HCT116 (cell line): ENCODE measurements at regions not wholly inside any gene's neighbourhood (a gene's known extent, or its start where the extent isn't known, plus 50 kb on each side); places are given as distances from the start of the nearest gene placed in this dataset.

Experiments
- ATAC-seq: fragments of 200-7000 bp; cut with Tn5 transposase; 2 replicates; pipeline ENCODE4 v1.9.1; 2020; ENCODE audit warnings: mild to moderate bottlenecking, moderate library complexity
- BruUV-seq: library from RNA; stranded (reverse); fragments of 400-500 nt; replicated peaks from 2 replicates; lab custom pipeline; 2021; lab: Mats Ljungman, UMichigan
- CTCF ChIA-PET: fragments of 300-600 bp; sonication (Branson Sonifier 250); formaldehyde crosslinking; loops from one replicate; lab custom pipeline; 2021; ENCODE audit warnings: antibody characterized with exemption; lab: Charles Lee
- POLR2A ChIA-PET: fragments of 300-600, 350-600 bp; sonication (Branson Sonifier 250); formaldehyde crosslinking; loops from one replicate; lab custom pipeline; 2021; ENCODE audit warnings: antibody characterized with exemption; lab: Charles Lee
- RAD21 ChIA-PET, 2 experiments: fragments of 300-600 bp; sonication (Branson Sonifier 250); formaldehyde crosslinking; loops; one replicate each; lab custom pipeline; 2023; ENCODE audit warnings: low total read pairs in 2 of 2; ENCODE audit not compliant: uncharacterized antibody in 2 of 2, unreplicated experiment in 2 of 2, low non-redundant PET in 1 of 2; lab: Charles Lee
- DNase-seq: peaks from one replicate; pipeline ENCODE4 v3.0.0-alpha.2; 2010; ENCODE audit warnings: low read depth, low spot score
- H2AFZ ChIP-seq: fragments of 200-600 bp; shearing (Covaris generic), sonication (generic); 2 replicates; pipeline ENCODE4 v1.6.1; 2017; ENCODE audit warnings: low read depth, mixed run types, mixed read lengths, antibody characterized with exemption, low read length; ENCODE audit not compliant: poor library complexity, severe bottlenecking
- H3K27ac ChIP-seq: 2 replicates; pipeline ENCODE4 v1.5.1; 2012; ENCODE audit warnings: low read depth, low read length
- H3K27me3 ChIP-seq: fragments of 200-600 bp; sonication (generic); 2 replicates; pipeline ENCODE4 v1.6.1; 2016; ENCODE audit warnings: mixed run types, low read length, mixed read lengths; ENCODE audit not compliant: insufficient read depth
- H3K36me3 ChIP-seq, 2 experiments: fragments of 200-500 bp in 1 of 2; fragments of 200-600 bp in 1 of 2; sonication (Bioruptor generic) in 1 of 2; sonication (generic) in 1 of 2; 2 replicates each; pipeline versions ENCODE4 v1.5.1 to v1.6.1; 2014 to 2016; ENCODE audit warnings: low read length in 2 of 2, inconsistent platforms in 1 of 2, mixed read lengths in 1 of 2, mixed run types in 1 of 2; ENCODE audit not compliant: insufficient read depth in 2 of 2, control insufficient read depth in 1 of 2
- H3K4me1 ChIP-seq, 2 experiments: fragments of 200-600 bp in 1 of 2; sonication (generic) in 1 of 2; 2 replicates each; pipeline versions ENCODE4 v1.5.1 to v1.6.1; 2012 to 2017; ENCODE audit warnings: low read length in 2 of 2, inconsistent platforms in 1 of 2, mild to moderate bottlenecking in 1 of 2, mixed read lengths in 1 of 2, mixed run types in 1 of 2, moderate library complexity in 1 of 2; ENCODE audit not compliant: insufficient read depth in 2 of 2, control insufficient read depth in 1 of 2
- H3K4me2 ChIP-seq: fragments of 200-600 bp; sonication (generic); 2 replicates; pipeline ENCODE4 v1.6.1; 2017; ENCODE audit warnings: mixed run types, low read length, mixed read lengths
- H3K4me3 ChIP-seq, 2 experiments: fragments of 200-600 bp in 1 of 2; sonication (generic) in 1 of 2; replicated peaks in 1 of 2; 2 replicates each; pipeline ENCODE4 v1.5.1; 2011 to 2016; ENCODE audit warnings: low read length in 2 of 2, control low read depth in 1 of 2, low read depth in 1 of 2, mild to moderate bottlenecking in 1 of 2, mixed read lengths in 1 of 2, mixed run types in 1 of 2
- H3K79me2 ChIP-seq: fragments of 200-600 bp; sonication (generic); 2 replicates; pipeline ENCODE4 v1.6.1; 2017; ENCODE audit warnings: mild to moderate bottlenecking, mixed run types, low read length, moderate library complexity, mixed read lengths; ENCODE audit not compliant: insufficient read depth
- H3K9ac ChIP-seq: fragments of 200-600 bp; sonication (generic); 2 replicates; pipeline ENCODE4 v1.6.1; 2016; ENCODE audit warnings: low read length, mixed read lengths
- H3K9me2 ChIP-seq: fragments of 200-600 bp; sonication (generic), shearing (Covaris generic); 2 replicates; pipeline ENCODE4 v1.6.1; 2017; ENCODE audit warnings: mixed run types, mild to moderate bottlenecking, moderate library complexity; ENCODE audit not compliant: insufficient read depth
- H3K9me3 ChIP-seq, 2 experiments: fragments of 200-500 bp in 1 of 2; fragments of 200-600 bp in 1 of 2; sonication (Bioruptor generic) in 1 of 2; sonication (generic) in 1 of 2; 2 replicates each; pipeline ENCODE4 v1.6.1; 2014 to 2017; ENCODE audit warnings: low read length in 2 of 2, mixed read lengths in 2 of 2, inconsistent platforms in 1 of 2, low read depth in 1 of 2, mild to moderate bottlenecking in 1 of 2, mixed run types in 1 of 2, moderate library complexity in 1 of 2; ENCODE audit not compliant: control insufficient read depth in 1 of 2, insufficient read depth in 1 of 2
- H4K20me1 ChIP-seq: fragments of 200-600 bp; sonication (generic), shearing (Covaris generic); 2 replicates; pipeline ENCODE4 v1.6.1; 2017; ENCODE audit warnings: mixed run types, mild to moderate bottlenecking, moderate library complexity; ENCODE audit not compliant: insufficient read depth
- ATF3 ChIP-seq: IDR thresholded peaks from 2 replicates; pipeline ENCODE4 v1.6.1; 2012
- CBX3 ChIP-seq: IDR thresholded peaks from 2 replicates; pipeline ENCODE4 v1.6.1; 2012; ENCODE audit warnings: low read depth
- CEBPB ChIP-seq: IDR thresholded peaks from 2 replicates; pipeline ENCODE4 v1.6.1; 2012; ENCODE audit warnings: low read depth
- ELF1 ChIP-seq: IDR thresholded peaks from 2 replicates; pipeline ENCODE4 v1.6.1; 2012; ENCODE audit warnings: low read depth, borderline replicate concordance
- EZH2 ChIP-seq: fragments of 200-600 bp; sonication (generic); IDR thresholded peaks from 2 replicates; pipeline ENCODE4 v1.6.1; 2017; ENCODE audit warnings: antibody characterized with exemption, mixed run types
- EZH2phosphoT487 ChIP-seq: fragments of 200-600 bp; IDR thresholded peaks from 2 replicates; pipeline ENCODE4 v1.6.1; 2018; ENCODE audit warnings: antibody characterized with exemption, borderline replicate concordance
- FOSL1 ChIP-seq: IDR thresholded peaks from 2 replicates; pipeline ENCODE4 v1.6.1; 2012; ENCODE audit warnings: low read depth
- JUND ChIP-seq: IDR thresholded peaks from 2 replicates; pipeline ENCODE4 v1.6.1; 2012
- MAX ChIP-seq: IDR thresholded peaks from 2 replicates; pipeline ENCODE4 v1.6.1; 2012
- REST ChIP-seq: IDR thresholded peaks from 2 replicates; pipeline ENCODE4 v1.6.1; 2012; ENCODE audit warnings: low read depth
- SP1 ChIP-seq: IDR thresholded peaks from 2 replicates; pipeline ENCODE4 v1.6.1; 2012; ENCODE audit warnings: low read depth
- SRF ChIP-seq: IDR thresholded peaks from 2 replicates; pipeline ENCODE4 v1.6.1; 2012; ENCODE audit warnings: low read depth
- ZBTB33 ChIP-seq: IDR thresholded peaks from 2 replicates; pipeline ENCODE4 v1.6.1; 2011; ENCODE audit warnings: mild to moderate bottlenecking, low read length, moderate library complexity; ENCODE audit not compliant: insufficient replicate concordance; ENCODE audit errors: extremely low read depth
- ZFX ChIP-seq: fragments of 450-650 bp; IDR thresholded peaks from 2 replicates; pipeline ENCODE4 v1.6.1; 2017
- ZNF274 ChIP-seq: fragments of 200-500 bp; sonication (Bioruptor generic); IDR thresholded peaks from 2 replicates; pipeline ENCODE4 v1.6.1; 2014; ENCODE audit warnings: mild to moderate bottlenecking, low read depth, low read length, inconsistent platforms
- intact Hi-C: fragments of 100-400 bp; cut with micrococcal nuclease; formaldehyde crosslinking; loops from 2 replicates; pipeline ENCODE4 v1.10.0; 2022

GRCh38 chr6:106022801-106023200 lies 63.3 kb upstream of the PRDM1 start:
- Histone ChIP-seq H3K4me2 (no peak overlapping the region), H3K9me2 (no peaks in the 10 kb centered on the region)
- BruUV-seq = no TSS peak
- TF ChIP-seq ZFX (no peak), CBX3 (no peak), EZH2 (no peak), ATF3 (no peak), ELF1 (no peak), REST (no peak), MAX (no peak), FOSL1 (no peak), ZNF274 (no peak), EZH2phosphoT487 (no peak), JUND (no peak), ZBTB33 (no peak), SRF (no peak), SP1 (no peak), CEBPB (no peak)
- TF ChIP-seq, all 23 proteins: peak for 0
- CTCF ChIA-PET = no interaction called here
- DNase-seq = no peak
- Histone ChIP-seq H3K36me3 (no peaks in the 10 kb centered on the region), H4K20me1 (no peaks in the 10 kb centered on the region), H3K4me1 (no peaks in the 10 kb centered on the region), H2AFZ (no peak overlapping the region), H3K4me3 (no peak overlapping the region), H3K9ac (no peak overlapping the region), H3K27ac (no peak overlapping the region), H3K27me3 (no peaks in the 10 kb centered on the region), H3K79me2 (no peaks in the 10 kb centered on the region), H3K9me3 (no peaks in the 10 kb centered on the region)
- POLR2A ChIA-PET = no interaction called here
- ATAC-seq = no peak
- intact Hi-C loops = no loop called here
- RAD21 ChIA-PET = no interaction called here
